K562 (cell line): ENCODE measurements at regions not wholly inside any gene's neighbourhood (a gene's known extent, or its start where the extent isn't known, plus 50 kb on each side); places are given as distances from the start of the nearest gene placed in this dataset.
"Not testable (repeated sequence)": the region's sequence is repeated elsewhere in the genome, so short reads cannot be mapped to it uniquely, and the experiment has no call there.

Experiments used
- ATAC-seq: fragments of 200-7000 bp; cut with Tn5 transposase; 3 replicates; pipeline ENCODE4 v1.9.1; 2020; ENCODE audit warnings: moderate library complexity
- BruUV-seq: library from RNA; stranded (reverse); fragments of 400-500 nt; replicated peaks from 2 replicates; lab custom pipeline; 2021; lab: Mats Ljungman, UMichigan
- CTCF ChIA-PET: fragments of 300-600 bp; formaldehyde crosslinking; extraction: SDS; loops from one replicate; lab custom pipeline; 2021; ENCODE audit warnings: low intra/inter-chr PET ratio; lab: Yijun Ruan, JAX
- POLR2A ChIA-PET: fragments of 300-600, 350-650 bp; sonication (Branson Sonifier 250); formaldehyde crosslinking; extraction: SDS; loops from one replicate; lab custom pipeline; 2021; ENCODE audit warnings: antibody characterized with exemption, inconsistent platforms; lab: Yijun Ruan, JAX
- DNase-seq, 4 experiments: peaks; one replicate each; pipeline versions ENCODE4 v3.0.0 to v3.0.0-alpha.2; 2011 to 2018; ENCODE audit warnings: low spot score in 3 of 4, mixed read lengths in 3 of 4; ENCODE audit errors: extremely low read depth in 1 of 4
- FAIRE-seq: peaks from 2 replicates; lab custom pipeline; 2011; peaks lifted over from hg19 to GRCh38; lab: Jason Lieb, UNC
- H2AFZ ChIP-seq: 2 replicates; pipeline ENCODE4 v1.6.0; 2011; ENCODE audit warnings: low read depth, low read length, control low read depth, inconsistent platforms
- H3K27ac ChIP-seq: fragments of 200-600 bp; 3 replicates; pipeline ENCODE4 v1.8.0; 2011; ENCODE audit warnings: low read depth, mild to moderate bottlenecking, control low read depth, inconsistent platforms, low read length, moderate library complexity, mixed read lengths; ENCODE audit errors: extremely low read depth
- H3K27me3 ChIP-seq, 2 experiments: fragments of 300-600 bp in 1 of 2; 2 replicates in 1 of 2; 3 replicates in 1 of 2; pipeline versions ENCODE4 v1.6.0 to v1.8.0; 2011; ENCODE audit warnings: inconsistent platforms in 2 of 2, low read length in 2 of 2, mild to moderate bottlenecking in 1 of 2, mixed read lengths in 1 of 2, moderate library complexity in 1 of 2; ENCODE audit not compliant: control insufficient read depth in 2 of 2, insufficient read depth in 2 of 2
- H3K36me3 ChIP-seq: fragments of 300-600 bp; 3 replicates; pipeline ENCODE4 v1.8.0; 2011; ENCODE audit warnings: mild to moderate bottlenecking, low read length, inconsistent platforms; ENCODE audit not compliant: control insufficient read depth, insufficient read depth
- H3K4me1 ChIP-seq, 2 experiments: fragments of 200-600 bp in 1 of 2; replicated peaks in 1 of 2; 2 replicates in 1 of 2; 3 replicates in 1 of 2; pipeline versions ENCODE4 v1.5.1 to v1.8.0; 2011; ENCODE audit warnings: inconsistent platforms in 2 of 2, low read length in 2 of 2, mild to moderate bottlenecking in 1 of 2, mixed read lengths in 1 of 2, moderate library complexity in 1 of 2; ENCODE audit not compliant: control insufficient read depth in 2 of 2, insufficient read depth in 2 of 2
- H3K4me2 ChIP-seq: 2 replicates; pipeline ENCODE4 v1.6.1; 2011; ENCODE audit warnings: low read length, control low read depth, inconsistent platforms, mixed read lengths; ENCODE audit not compliant: insufficient read depth
- H3K4me3 ChIP-seq: fragments of 200-600 bp; sonication (generic), shearing (Covaris generic); 2 replicates; pipeline ENCODE4 v1.5.1; 2016; ENCODE audit warnings: control low read depth, inconsistent platforms
- H3K79me2 ChIP-seq: fragments of 200-600 bp; 3 replicates; pipeline ENCODE4 v1.8.0; 2011; ENCODE audit warnings: low read length, inconsistent platforms; ENCODE audit not compliant: control insufficient read depth, insufficient read depth
- H3K9ac ChIP-seq, 2 experiments: 2 replicates each; pipeline versions ENCODE4 v1.6.0 to v1.6.1; 2011; ENCODE audit warnings: low read depth in 2 of 2, low read length in 2 of 2, control low read depth in 1 of 2, inconsistent platforms in 1 of 2, mild to moderate bottlenecking in 1 of 2, mixed read lengths in 1 of 2; ENCODE audit not compliant: insufficient read depth in 1 of 2
- H3K9me1 ChIP-seq: one replicate; pipeline ENCODE4 v1.6.0; 2011; ENCODE audit warnings: inconsistent platforms, mild to moderate bottlenecking, low read length, moderate library complexity; ENCODE audit not compliant: control insufficient read depth, insufficient read depth
- H3K9me3 ChIP-seq: replicated peaks from 2 replicates; pipeline ENCODE4 v1.5.1; 2011; ENCODE audit warnings: low read depth, low read length, inconsistent platforms; ENCODE audit not compliant: control insufficient read depth, insufficient read depth
- H4K20me1 ChIP-seq: replicated peaks from 2 replicates; pipeline ENCODE4 v1.6.1; 2011; ENCODE audit warnings: low read length, inconsistent platforms, mixed read lengths; ENCODE audit not compliant: control insufficient read depth, insufficient read depth
- L3MBTL2 ChIP-seq: fragments of 450-650 bp; IDR thresholded peaks from 2 replicates; pipeline ENCODE4 v1.6.1; 2016; ENCODE audit warnings: mild to moderate bottlenecking, moderate library complexity
- NCOR1 ChIP-seq: fragments of 450-650 bp; IDR thresholded peaks from 2 replicates; pipeline ENCODE4 v1.6.1; 2016; ENCODE audit warnings: mild to moderate bottlenecking, moderate library complexity
- NFIC ChIP-seq: fragments of 450-650 bp; IDR thresholded peaks from 2 replicates; pipeline ENCODE4 v1.6.1; 2017; ENCODE audit warnings: mild to moderate bottlenecking, inconsistent platforms
- NFIX ChIP-seq: fragments of 250-450 bp; sonication (Bioruptor Pico); IDR thresholded peaks from 2 replicates; pipeline ENCODE4 v1.4.0; 2020; ENCODE audit warnings: low read depth, mild to moderate bottlenecking, moderate library complexity
- ZNF830 ChIP-seq: fragments of 250-450 bp; sonication (Bioruptor Pico); IDR thresholded peaks from 2 replicates; pipeline ENCODE4 v1.5.0; 2021; ENCODE audit warnings: mild to moderate bottlenecking
- WGBS: fragments of 100-300 bp; shearing (Covaris generic); methylation state at CpG from one replicate; pipeline ENCODE4 v1.1.6; 2016; ENCODE audit warnings: low coverage, mixed read lengths; ENCODE audit not compliant: insufficient coverage; ENCODE audit errors: missing lambda C conversion rate; 5-methylcytosine and 5-hydroxymethylcytosine counted together
- in situ Hi-C: fragments of 300-500 bp; cut with MboI; formaldehyde crosslinking; loops from 4 replicates; pipeline ENCODE4 v1.15.0; 2018; ENCODE audit warnings: inconsistent platforms, mixed read lengths
- intact Hi-C: fragments of 100-400 bp; cut with micrococcal nuclease; formaldehyde crosslinking; loops from 2 replicates; pipeline ENCODE4 v1.14.2; 2022

DNA sequence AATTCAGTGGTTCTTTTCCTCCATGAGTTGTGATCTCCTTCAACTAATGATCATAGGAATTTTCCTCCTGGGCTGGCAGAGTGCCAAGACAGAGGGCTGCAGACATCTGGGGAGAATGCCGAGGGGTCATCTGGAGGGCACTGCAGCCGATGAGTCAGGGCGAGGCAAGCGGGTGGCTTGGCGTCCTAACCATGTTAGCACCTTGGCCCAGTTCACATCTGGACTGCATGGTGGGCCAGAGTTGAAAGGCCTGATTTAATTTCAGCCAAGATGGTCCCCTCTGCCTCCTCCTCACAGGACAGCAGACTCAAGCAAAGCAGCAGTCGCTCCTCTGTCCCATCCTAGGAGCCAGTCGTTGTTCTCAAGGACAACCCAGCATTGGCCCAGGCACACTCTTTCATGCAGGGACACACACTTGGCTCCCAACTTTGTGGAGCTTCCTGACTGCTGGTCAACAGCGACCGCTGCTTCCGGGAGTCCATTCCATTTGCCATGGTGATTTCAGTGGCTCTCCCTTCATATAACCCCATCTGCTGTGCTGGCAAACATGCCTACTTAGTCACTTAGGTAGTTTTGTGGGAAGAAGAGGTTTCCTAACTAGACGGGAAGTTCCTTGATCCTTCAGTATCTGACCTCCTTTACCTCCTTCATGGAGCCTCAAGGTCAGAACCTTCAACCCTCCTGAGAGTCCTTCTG is 161.8 kb downstream of the TTC8 start:
- WGBS = 1% methylated on average over 11 of the region's 11 CpGs
- BruUV-seq = no TSS peak
- ATAC-seq = no peak
- ChIA-PET CTCF (no interaction called here), POLR2A (no interaction called here)
- DNase-seq = peak in 1 of 4 experiments; percentile 4
- H3K27me3 ChIP-seq = no peaks in the 10 kb centered on the region
- H3K4me2 ChIP-seq = no peak overlapping the region
- no peak overlapping the region for H2AFZ ChIP-seq
- intact Hi-C loops = no loop called here
- no peaks in the 10 kb centered on the region for H3K36me3 ChIP-seq
- H3K79me2 ChIP-seq = no peaks in the 10 kb centered on the region
- H3K27ac ChIP-seq = no peak overlapping the region
- in situ Hi-C loops = no loop called here
- no peaks in the 10 kb centered on the region; a peak in 1 of 5 replicates for H3K4me1 ChIP-seq
- no peak overlapping the region for H3K9ac ChIP-seq
- no peaks in the 10 kb centered on the region for H3K9me3 ChIP-seq
- no peaks in the 10 kb centered on the region for H3K9me1 ChIP-seq
- TF ChIP-seq L3MBTL2 = no peak
- peak; percentile 54 for TF ChIP-seq NFIX (CRISPR knock-in tag)
- TF ChIP-seq ZNF830 = no peak
- no peak for TF ChIP-seq NCOR1
- peak; percentile 85 for TF ChIP-seq NFIC
- TF ChIP-seq, all 486 proteins: peak for 2
- FAIRE-seq = no peak
- Histone ChIP-seq H3K4me3 (no peak overlapping the region), H4K20me1 (no peaks in the 10 kb centered on the region)

GRCh38 chr14:88986908-88987307 is 162.5 kb downstream of the TTC8 start:
- intact Hi-C loops, H3K4me3 ChIP-seq, H3K36me3 ChIP-seq, POLR2A ChIA-PET, FAIRE-seq, H3K79me2 ChIP-seq, H3K4me1 ChIP-seq, H3K9ac ChIP-seq, H3K27me3 ChIP-seq, H3K4me2 ChIP-seq, BruUV-seq, DNase-seq, H4K20me1 ChIP-seq, in situ Hi-C loops, H2AFZ ChIP-seq, CTCF ChIA-PET, H3K27ac ChIP-seq, H3K9me1 ChIP-seq, H3K9me3 ChIP-seq, ATAC-seq: not testable (repeated sequence)
- WGBS = 0% methylated on average over 1 of the region's 2 CpGs
